HepG2 (cell line): ENCODE measurements at regions not wholly inside any gene's neighbourhood (a gene's known extent, or its start where the extent isn't known, plus 50 kb on each side); places are given as distances from the start of the nearest gene placed in this dataset.

Source experiments
- CTCF ChIP-seq: sonication (generic); formaldehyde crosslinking; IDR thresholded peaks from 2 replicates; pipeline ENCODE4 v1.5.0; 2020; ENCODE audit warnings: mild to moderate bottlenecking, missing genetic modification reagents, moderate library complexity
- MYNN ChIP-seq: sonication (generic); formaldehyde crosslinking; IDR thresholded peaks from 2 replicates; pipeline ENCODE4 v1.4.0; 2020; ENCODE audit warnings: mild to moderate bottlenecking, low read depth, missing genetic modification reagents
- PATZ1 ChIP-seq: sonication (generic); formaldehyde crosslinking; IDR thresholded peaks from 2 replicates; pipeline ENCODE4 v1.4.0; 2020; ENCODE audit warnings: missing genetic modification reagents
- POLR2A ChIP-seq, 2 experiments: IDR thresholded peaks; 2 replicates each; pipeline ENCODE4 v1.6.1; 2011; ENCODE audit warnings: low read depth in 2 of 2, low read length in 2 of 2, mild to moderate bottlenecking in 1 of 2, moderate library complexity in 1 of 2; ENCODE audit not compliant: insufficient read depth in 1 of 2
- RAD51 ChIP-seq: fragments of 450-650 bp; IDR thresholded peaks from 2 replicates; pipeline ENCODE4 v1.6.1; 2016; ENCODE audit warnings: borderline replicate concordance
- ZNF580 ChIP-seq: IDR thresholded peaks from 2 replicates; pipeline ENCODE4 v1.6.1; 2016; ENCODE audit warnings: low read depth, borderline replicate concordance

GRCh38 chr7:131620673-131621609 lies 64.5 kb upstream of the PODXL start:
- TF ChIP-seq CTCF (CRISPR knock-in tag) (no peak), RAD51 (no peak), ZNF580 (CRISPR knock-in tag) (no peak), PATZ1 (CRISPR knock-in tag) (no peak), POLR2A (IDR thresholded peaks at IDR 0.05; ENCODE audit: insufficient read depth in 1 of 2, low read depth in 2 of 2, low read length in 2 of 2) (no peak), MYNN (CRISPR knock-in tag) (no peak)
